Activated naive CD8-positive, alpha-beta T cell treated with anti-CD3 and anti-CD28 coated beads, Interleukin-2, amount 50 U/mL, for 24 hours (primary cell): ENCODE measurements at regions not wholly inside any gene's neighbourhood (a gene's known extent, or its start where the extent isn't known, plus 50 kb on each side); places are given as distances from the start of the nearest gene placed in this dataset.
"Not testable (repeated sequence)": the region's sequence is repeated elsewhere in the genome, so short reads cannot be mapped to it uniquely, and the experiment has no call there.

ENCODE experiments used
- ATAC-seq: fragments of 150-1000 bp; cut with Tn5 transposase; one replicate; pipeline ENCODE4 v1.10.0; 2021
- DNase-seq: peaks from one replicate; pipeline ENCODE4 v3.0.0; 2021
- H3K27ac Mint-ChIP-seq: one replicate; pipeline ENCODE4 v1.8.0; 2021; ENCODE audit warnings: mild to moderate bottlenecking, mixed read lengths
- H3K27me3 Mint-ChIP-seq: one replicate; pipeline ENCODE4 v1.8.0; 2021; ENCODE audit warnings: mixed read lengths
- H3K36me3 Mint-ChIP-seq: one replicate; pipeline ENCODE4 v1.8.0; 2021; ENCODE audit warnings: low read depth, mixed read lengths
- H3K4me1 Mint-ChIP-seq: one replicate; pipeline ENCODE4 v1.8.0; 2021; ENCODE audit warnings: mixed read lengths
- H3K4me3 Mint-ChIP-seq: one replicate; pipeline ENCODE4 v1.8.0; 2021; ENCODE audit warnings: mild to moderate bottlenecking, moderate library complexity, mixed read lengths
- H3K9me3 Mint-ChIP-seq: one replicate; pipeline ENCODE4 v1.8.0; 2021; ENCODE audit warnings: mixed read lengths

DNA sequence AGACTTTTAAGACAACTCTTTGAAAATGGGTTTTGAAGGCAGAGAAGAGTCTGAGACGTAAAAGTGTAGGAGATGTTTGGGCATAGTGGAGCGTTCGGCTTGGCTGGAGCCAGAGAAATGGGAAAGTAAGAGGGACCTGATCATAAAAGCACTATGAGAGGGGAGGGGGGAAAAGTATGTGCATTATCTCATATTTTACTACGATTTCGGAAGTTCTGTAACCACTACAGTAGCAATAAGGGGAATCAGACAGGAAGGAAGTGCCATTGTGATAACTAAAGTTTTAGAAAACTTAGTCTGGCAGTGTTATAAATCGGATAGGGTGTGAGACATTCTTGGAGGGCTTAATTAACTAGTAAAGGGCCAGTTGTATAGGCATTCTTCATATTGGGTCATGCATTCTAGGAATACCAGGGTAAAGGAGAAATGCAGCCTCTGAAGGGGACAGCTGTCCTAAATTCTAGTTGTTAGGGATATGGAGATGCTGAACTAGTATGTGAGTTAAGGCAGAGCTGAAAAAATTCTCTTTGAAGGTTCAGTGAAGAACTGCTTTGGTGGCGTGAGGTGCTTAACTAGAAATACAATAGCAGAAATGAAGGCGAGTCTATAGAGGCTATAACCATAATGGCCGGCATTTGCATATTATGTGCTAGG is 83.8 kb upstream of the FREM1 start:
- peak overlapping the region; percentile 74 for H3K4me3 Mint-ChIP-seq
- H3K4me1 Mint-ChIP-seq: peaks cover 23% of the 10 kb centered on the region
- peaks cover 18% of the 10 kb centered on the region for H3K27me3 Mint-ChIP-seq
- DNase-seq: no peak
- no peak for ATAC-seq
- no peak overlapping the region for H3K27ac Mint-ChIP-seq
- H3K9me3 Mint-ChIP-seq: peaks cover 6% of the 10 kb centered on the region
- peaks cover 2% of the 10 kb centered on the region for H3K36me3 Mint-ChIP-seq

DNA sequence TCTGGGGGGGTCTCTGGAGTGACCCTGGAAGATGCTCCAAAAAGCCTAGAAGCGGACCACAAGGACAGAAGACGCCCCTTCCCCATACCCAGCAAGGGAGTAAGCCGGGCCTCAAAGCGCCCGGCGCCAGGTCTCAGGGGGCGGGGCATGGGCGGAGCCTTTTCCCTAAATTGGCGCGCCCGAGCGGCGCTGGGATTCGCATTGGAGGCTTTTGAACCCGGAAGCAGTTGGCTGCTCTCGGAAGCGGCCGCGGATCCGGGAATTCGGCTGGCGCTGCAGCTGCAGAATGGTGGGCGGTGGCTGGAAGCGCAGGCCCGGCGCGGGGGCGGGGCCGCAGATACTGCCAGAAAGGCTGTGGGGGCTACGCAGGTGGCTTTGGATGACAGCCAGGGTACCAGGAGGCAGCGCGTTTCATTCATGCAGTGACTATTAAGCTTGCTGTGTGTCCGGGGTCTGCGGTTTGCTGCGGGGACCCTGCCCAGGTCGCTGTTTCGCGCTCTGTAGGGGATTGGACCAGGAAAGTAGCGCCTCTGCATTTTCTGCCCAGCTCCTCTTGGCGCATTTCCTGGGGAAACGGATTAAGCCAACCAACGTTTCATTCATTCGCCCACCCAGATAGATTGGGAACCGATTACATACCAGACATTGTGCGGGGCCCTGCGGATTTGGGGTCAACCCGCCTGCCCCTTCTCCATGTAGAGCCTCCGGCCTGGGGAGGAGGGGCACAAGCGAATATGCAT is 83.0 kb upstream of the FREM1 start:
- Mint-ChIP-seq H3K4me1 (peaks cover 23% of the 10 kb centered on the region), H3K4me3 (peak overlapping the region; percentile 74), H3K27me3 (peaks cover 17% of the 10 kb centered on the region), H3K36me3 (peaks cover 2% of the 10 kb centered on the region), H3K9me3 (peaks cover 6% of the 10 kb centered on the region), H3K27ac (no peak overlapping the region)
- DNase-seq (peak; percentile 44), ATAC-seq (peak; percentile 49)

DNA sequence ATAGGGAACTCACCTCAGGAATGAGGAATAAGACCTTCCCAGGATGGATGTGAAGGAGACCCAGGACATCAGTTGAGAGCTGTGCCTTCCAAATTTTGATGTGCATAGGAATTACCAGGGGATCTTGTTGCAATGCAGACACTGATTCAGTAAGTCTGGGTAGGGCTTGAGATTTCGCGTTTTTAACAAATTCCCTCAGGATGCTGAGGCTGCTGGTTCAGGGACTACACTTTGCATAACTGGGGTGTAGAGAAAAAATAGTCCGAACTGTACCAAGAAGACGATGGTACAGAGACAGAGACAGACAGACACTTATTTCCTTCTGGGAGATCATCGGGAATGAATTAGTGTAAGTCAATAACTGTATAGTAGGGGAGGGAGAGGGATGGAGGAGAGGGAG is 82.3 kb upstream of the FREM1 start:
- Mint-ChIP-seq H3K36me3 (peaks cover 2% of the 10 kb centered on the region), H3K4me1 (peaks cover 23% of the 10 kb centered on the region), H3K27ac (no peak overlapping the region), H3K27me3 (peaks cover 17% of the 10 kb centered on the region), H3K4me3 (peak overlapping the region; percentile 74), H3K9me3 (peaks cover 6% of the 10 kb centered on the region)
- ATAC-seq: no peak
- no peak for DNase-seq

DNA sequence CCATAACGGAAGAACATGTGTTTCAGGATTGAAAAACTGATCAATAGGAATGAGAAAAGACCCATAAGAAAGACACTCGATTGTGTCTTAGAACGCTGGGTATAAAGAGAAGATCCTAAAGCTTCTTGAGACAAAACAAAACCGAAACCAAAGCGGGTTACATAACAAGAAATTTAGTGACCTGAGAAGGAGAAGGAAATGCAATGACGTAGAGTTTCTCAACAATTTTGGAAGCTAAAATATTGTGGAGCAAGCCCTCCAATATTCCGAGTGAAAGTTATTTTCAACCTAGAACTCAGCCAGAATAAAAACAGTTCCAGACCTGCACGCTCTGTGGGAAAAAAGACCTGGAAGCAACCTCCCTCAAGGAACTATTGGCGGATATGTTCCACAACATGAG is 81.9 kb upstream of the FREM1 start:
- DNase-seq (no peak), ATAC-seq (no peak)
- Mint-ChIP-seq H3K4me1 (peaks cover 23% of the 10 kb centered on the region), H3K27ac (no peak overlapping the region), H3K4me3 (no peak overlapping the region), H3K27me3 (peaks cover 17% of the 10 kb centered on the region), H3K36me3 (peaks cover 2% of the 10 kb centered on the region), H3K9me3 (peaks cover 6% of the 10 kb centered on the region)

DNA sequence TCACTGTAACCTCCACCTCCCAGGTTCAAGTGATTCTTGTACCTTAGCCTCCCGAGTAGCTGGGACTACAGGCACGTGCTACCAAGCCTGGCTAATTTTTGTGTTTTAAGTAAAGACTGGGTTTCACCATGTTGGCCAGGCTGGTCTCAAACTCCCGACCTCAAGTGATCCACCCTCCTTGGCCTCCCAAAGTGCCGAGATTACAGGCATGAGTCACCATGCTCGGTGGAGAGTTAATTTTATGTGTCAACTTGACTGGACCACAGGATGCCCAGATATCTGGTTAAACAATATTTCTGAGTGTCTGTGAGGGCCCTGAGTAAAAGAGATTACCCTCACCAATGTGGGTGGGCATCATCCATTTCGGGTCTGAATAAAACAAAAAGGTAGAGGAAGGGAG is 80.4 kb upstream of the FREM1 start:
- H3K36me3 Mint-ChIP-seq, H3K9me3 Mint-ChIP-seq, DNase-seq, H3K27ac Mint-ChIP-seq, ATAC-seq, H3K4me3 Mint-ChIP-seq: not testable (repeated sequence)
- peaks cover 23% of the 10 kb centered on the region for H3K4me1 Mint-ChIP-seq
- peaks cover 17% of the 10 kb centered on the region for H3K27me3 Mint-ChIP-seq

DNA sequence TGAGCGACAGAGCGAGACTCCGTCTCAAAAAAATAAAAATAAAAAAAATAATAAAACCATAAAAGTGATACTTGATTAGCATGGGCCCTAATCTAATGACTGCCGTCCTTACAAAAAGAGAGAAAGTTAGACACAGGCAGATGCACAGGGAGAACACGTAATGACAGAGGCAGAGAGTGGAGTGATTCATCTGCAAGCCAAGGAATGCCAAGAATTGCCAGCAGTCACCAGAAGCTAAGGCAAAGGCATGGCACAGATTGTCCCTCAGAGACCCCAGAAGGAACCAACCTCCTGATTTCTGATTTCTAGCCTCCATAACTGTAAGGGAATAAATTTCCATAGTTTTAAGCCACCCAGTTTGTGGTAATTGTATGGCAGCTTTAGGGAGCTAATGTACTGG is 79.6 kb upstream of the FREM1 start:
- no peak for DNase-seq
- Mint-ChIP-seq H3K27ac (no peak overlapping the region), H3K4me3 (no peak overlapping the region), H3K27me3 (peaks cover 17% of the 10 kb centered on the region), H3K4me1 (peaks cover 23% of the 10 kb centered on the region), H3K36me3 (peaks cover 2% of the 10 kb centered on the region), H3K9me3 (peaks cover 6% of the 10 kb centered on the region)
- no peak for ATAC-seq

DNA sequence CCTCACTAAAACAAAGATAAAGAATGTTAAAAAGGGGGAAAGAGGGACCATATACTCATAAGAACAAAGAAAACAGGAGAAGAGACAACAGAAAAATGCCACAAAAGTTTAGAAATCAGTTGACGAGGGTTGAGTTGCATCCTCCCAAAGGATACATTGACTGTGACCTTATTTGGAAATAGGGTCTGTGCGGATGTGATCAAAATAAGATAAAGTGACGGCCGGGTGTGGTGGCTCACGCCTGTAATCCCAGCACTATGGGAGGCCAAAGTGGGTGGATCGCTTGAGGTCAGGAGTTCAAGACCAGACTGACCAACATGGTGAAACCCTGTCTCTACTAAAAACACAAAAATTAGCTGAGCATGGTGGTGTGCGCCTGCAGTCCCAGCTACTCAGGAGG is 79.1 kb upstream of the FREM1 start:
- H3K36me3 Mint-ChIP-seq, H3K4me3 Mint-ChIP-seq, DNase-seq, ATAC-seq, H3K27ac Mint-ChIP-seq, H3K9me3 Mint-ChIP-seq: not testable (repeated sequence)
- Mint-ChIP-seq H3K27me3 (peaks cover 17% of the 10 kb centered on the region), H3K4me1 (peaks cover 18% of the 10 kb centered on the region)

DNA sequence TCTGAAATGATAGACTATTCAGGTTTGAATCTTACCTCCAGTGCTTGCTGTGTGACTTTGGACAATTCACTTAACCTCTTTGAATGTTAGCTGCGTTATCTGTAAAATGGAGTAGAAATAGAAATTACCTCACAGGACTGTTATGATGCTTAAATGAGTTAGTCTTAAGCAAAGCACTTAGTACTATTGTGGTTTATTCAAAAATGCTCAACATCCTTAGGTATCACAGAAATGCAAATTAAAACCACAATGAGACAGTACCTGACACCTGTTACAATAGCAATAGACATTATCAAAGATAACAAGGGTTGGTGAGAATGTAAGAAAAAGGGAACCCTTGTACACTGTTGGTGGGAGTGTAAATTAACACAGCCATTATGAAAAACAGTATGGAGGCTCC is 77.6 kb upstream of the FREM1 start:
- Mint-ChIP-seq H3K27ac (no peak overlapping the region), H3K4me1 (peaks cover 8% of the 10 kb centered on the region), H3K4me3 (no peak overlapping the region), H3K9me3 (peaks cover 6% of the 10 kb centered on the region), H3K27me3 (peaks cover 10% of the 10 kb centered on the region), H3K36me3 (peaks cover 2% of the 10 kb centered on the region)
- ATAC-seq (no peak), DNase-seq (no peak)

DNA sequence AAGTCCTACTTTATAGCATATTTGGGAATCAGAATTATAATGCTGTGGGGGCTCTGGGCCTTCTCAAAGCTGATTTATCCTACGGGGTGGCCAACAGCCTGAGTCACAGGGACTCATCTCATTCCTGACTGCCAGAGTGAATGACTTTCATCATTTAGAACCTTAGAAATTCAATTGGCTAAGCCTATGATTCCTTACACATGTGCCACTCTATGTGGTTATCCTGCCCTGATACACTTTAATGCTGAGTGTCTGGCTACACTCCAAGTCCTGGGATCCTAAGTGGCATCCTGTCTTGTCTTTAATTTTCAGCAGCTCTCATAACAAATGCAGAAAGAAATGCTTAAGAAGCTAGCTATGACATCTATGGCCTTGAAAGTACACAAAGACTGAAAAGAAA is 75.2 kb upstream of the FREM1 start:
- no peaks in the 10 kb centered on the region for H3K27me3 Mint-ChIP-seq
- DNase-seq (no peak), ATAC-seq (no peak)
- no peaks in the 10 kb centered on the region for H3K9me3 Mint-ChIP-seq
- no peak overlapping the region for H3K27ac Mint-ChIP-seq
- H3K4me1 Mint-ChIP-seq: no peaks in the 10 kb centered on the region
- H3K36me3 Mint-ChIP-seq: no peaks in the 10 kb centered on the region
- no peak overlapping the region for H3K4me3 Mint-ChIP-seq

DNA sequence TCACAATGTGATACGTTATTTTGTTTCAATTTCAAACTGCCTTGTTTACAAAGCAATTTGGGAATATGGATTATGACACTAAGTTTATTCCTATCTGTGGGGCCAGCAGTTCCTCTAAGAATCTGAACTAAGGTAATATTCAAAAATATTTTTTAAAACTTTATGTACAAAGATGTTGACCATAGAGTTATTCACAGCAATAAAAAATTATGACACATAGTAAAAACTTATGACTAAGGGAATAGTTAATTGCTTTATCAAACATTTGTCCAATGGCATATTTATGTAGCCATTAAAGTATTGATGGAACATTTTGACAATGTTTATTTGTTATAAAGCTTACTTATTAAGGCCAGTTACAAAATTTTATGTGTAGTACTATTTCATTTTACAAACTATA is 73.4 kb upstream of the FREM1 start:
- no peaks in the 10 kb centered on the region for H3K27me3 Mint-ChIP-seq
- DNase-seq: no peak
- H3K4me1 Mint-ChIP-seq: no peaks in the 10 kb centered on the region
- H3K27ac Mint-ChIP-seq: no peak overlapping the region
- no peaks in the 10 kb centered on the region for H3K36me3 Mint-ChIP-seq
- H3K4me3 Mint-ChIP-seq: no peak overlapping the region
- H3K9me3 Mint-ChIP-seq: no peaks in the 10 kb centered on the region
- ATAC-seq: no peak

DNA sequence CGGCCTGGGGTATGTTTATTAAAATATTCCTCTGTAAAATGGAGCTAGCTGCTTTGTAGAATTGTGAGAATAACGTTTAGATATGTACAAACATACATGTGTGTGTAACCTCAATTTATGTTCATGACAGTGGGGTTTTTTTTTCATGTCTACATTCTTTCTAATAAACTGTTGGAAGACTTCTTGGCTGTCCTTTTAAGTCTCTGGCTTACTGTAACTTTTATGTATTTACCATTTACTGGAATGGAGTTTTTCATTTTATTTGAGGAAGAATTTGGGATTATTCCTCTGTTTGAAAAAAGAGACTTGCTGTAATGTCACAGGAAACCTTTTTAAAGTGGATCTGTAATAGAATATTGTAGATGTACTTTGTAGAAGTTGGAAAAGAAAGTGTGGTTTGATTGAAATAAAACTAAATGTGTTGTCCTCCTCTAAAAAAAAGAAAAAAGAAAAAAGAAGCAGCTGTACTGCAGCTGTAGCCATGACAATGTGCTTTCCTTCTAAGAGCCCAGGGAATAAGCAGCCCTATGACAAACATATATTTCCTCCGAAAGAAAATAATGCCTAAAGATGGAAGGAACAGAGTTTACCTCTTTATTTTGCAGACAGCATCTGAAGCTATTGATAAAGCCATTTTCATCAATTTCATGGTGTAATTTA is 71.2 kb upstream of the FREM1 start:
- Mint-ChIP-seq H3K36me3 (no peaks in the 10 kb centered on the region), H3K27ac (no peak overlapping the region), H3K27me3 (no peaks in the 10 kb centered on the region), H3K4me3 (no peak overlapping the region), H3K4me1 (no peaks in the 10 kb centered on the region), H3K9me3 (no peaks in the 10 kb centered on the region)
- ATAC-seq (no peak), DNase-seq (no peak)

DNA sequence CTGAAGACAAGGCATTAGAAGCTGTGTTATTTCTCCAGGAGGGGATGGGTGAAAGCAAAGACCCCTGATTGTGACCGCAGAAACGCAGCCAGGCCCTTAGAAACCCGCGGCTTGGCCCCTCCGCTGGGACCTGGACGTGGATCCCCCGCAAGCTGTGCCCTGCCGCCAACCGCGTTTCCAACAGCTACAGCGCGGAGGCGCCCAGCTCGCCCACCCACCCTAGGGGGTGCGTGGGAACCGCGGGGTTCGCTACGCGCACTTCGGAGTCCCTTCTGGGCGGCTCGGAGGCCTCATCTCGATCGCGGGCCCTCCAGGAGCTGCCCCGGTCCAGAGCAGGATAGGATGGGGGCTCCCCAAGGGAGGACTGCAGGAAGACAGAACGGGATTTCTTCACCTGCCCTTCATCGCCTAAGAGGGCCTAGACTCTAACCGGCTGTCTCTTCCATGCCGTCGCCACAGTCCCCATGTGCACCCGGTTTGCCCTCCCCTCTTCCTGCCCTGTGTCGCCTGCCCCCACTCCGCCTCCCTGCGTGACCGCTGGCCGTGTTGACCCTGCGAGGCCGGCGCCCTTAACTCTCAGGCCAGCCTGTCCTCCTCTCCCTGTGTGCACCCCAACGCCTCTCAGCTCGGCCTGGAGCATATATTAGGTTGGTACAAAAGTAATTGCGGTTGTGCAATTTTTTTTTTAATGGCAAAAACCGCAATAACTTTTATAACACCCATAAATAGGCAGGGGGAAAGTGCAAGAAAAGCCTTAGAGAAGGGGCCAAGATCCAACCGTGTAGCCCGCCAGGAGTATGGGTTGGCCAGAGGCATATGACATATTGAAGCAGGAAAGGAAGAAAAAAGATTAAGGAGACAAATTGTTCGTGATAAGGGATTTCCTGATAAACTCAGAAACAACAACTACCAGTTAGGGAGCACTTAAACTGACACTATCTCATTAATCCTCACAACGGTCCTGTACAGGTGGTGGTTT is 68.1 kb upstream of the FREM1 start:
- H3K36me3 Mint-ChIP-seq: no peaks in the 10 kb centered on the region
- DNase-seq (no peak), ATAC-seq (no peak)
- no peaks in the 10 kb centered on the region for H3K27me3 Mint-ChIP-seq
- no peak overlapping the region for H3K27ac Mint-ChIP-seq
- H3K4me3 Mint-ChIP-seq: no peak overlapping the region
- H3K4me1 Mint-ChIP-seq: no peaks in the 10 kb centered on the region
- no peaks in the 10 kb centered on the region for H3K9me3 Mint-ChIP-seq

DNA sequence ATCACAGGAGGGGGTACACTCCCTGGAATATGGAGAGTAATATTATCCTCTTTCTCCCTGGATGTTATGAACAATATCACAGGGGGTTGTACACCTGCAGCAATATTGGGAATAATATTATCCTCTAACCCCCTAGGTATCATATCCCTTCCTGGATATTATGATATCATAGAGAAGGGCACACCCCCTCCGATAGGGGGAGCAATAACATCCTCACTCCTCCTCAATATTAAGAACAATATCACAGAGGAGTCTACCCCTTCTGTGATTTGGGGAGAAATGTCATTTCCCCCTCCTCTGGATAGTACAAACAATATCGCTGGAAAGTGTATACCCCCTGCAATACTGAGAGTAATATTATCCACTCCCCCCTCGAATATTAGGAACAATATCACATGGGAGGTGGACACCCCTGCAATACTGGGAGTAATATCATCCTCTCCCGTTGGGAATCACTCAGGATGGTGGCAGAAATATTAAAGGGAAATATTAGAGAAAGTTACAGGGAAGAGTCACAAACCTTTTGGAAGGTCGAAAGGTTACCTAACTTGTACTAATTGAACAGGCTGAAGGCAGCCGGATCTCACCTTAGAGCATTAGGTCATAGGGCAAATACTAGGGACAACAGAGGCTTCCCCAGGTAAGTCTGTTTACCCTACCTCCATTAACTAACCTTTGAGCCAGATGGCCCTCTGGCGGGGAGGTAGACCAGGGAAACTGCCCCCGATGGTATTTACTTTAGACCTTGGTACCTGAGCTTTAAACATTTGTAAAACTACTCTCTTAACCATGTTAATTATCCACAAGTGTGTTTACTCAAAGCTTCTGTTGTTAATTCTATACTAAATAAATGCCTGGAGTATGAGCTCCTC is 57.5 kb upstream of the FREM1 start:
- no peak overlapping the region for H3K4me3 Mint-ChIP-seq
- no peaks in the 10 kb centered on the region for H3K36me3 Mint-ChIP-seq
- no peak overlapping the region for H3K27ac Mint-ChIP-seq
- H3K27me3 Mint-ChIP-seq: no peaks in the 10 kb centered on the region
- no peaks in the 10 kb centered on the region for H3K9me3 Mint-ChIP-seq
- DNase-seq: no peak
- H3K4me1 Mint-ChIP-seq: no peaks in the 10 kb centered on the region
- ATAC-seq: no peak
